Spinal cord (tissue), 9 donors: ENCODE measurements at regions not wholly inside any gene's neighbourhood (a gene's known extent, or its start where the extent isn't known, plus 50 kb on each side); places are given as distances from the start of the nearest gene placed in this dataset.

Experiments used
- DNase-seq, 6 donors: peaks; one replicate each; pipeline versions ENCODE4 v3.0.0 to v3.0.0-alpha.2; 2013 to 2015; ENCODE audit warnings: low spot score in 6 of 6, low read depth in 4 of 6
- H3K27ac ChIP-seq: one replicate; pipeline ENCODE4 v1.5.1; 2013; ENCODE audit warnings: low read depth, low read length, control low read depth
- H3K27me3 ChIP-seq: one replicate; pipeline ENCODE4 v1.6.1; 2013; ENCODE audit warnings: low read length; ENCODE audit not compliant: control insufficient read depth, insufficient read depth
- H3K36me3 ChIP-seq: one replicate; pipeline ENCODE4 v1.6.1; 2013; ENCODE audit warnings: low read length; ENCODE audit not compliant: control insufficient read depth, insufficient read depth
- H3K4me1 ChIP-seq: one replicate; pipeline ENCODE4 v1.6.1; 2013; ENCODE audit warnings: low read length; ENCODE audit not compliant: control insufficient read depth, insufficient read depth
- H3K4me3 ChIP-seq: one replicate; pipeline ENCODE4 v1.5.1; 2013; ENCODE audit warnings: low read depth, low read length, control low read depth
- H3K9me3 ChIP-seq: one replicate; pipeline ENCODE4 v1.6.1; 2013; ENCODE audit warnings: low read length; ENCODE audit not compliant: control insufficient read depth, insufficient read depth
- WGBS: methylation state at CpG from one replicate; pipeline ENCODE4 v1.1.5; 2013; ENCODE audit warnings: missing lambda C conversion rate; ENCODE audit not compliant: insufficient coverage; 5-methylcytosine and 5-hydroxymethylcytosine counted together
- donor health status: healthy.

GRCh38 chr7:54678763-54679489, 80.1 kb downstream of the SEC61G start:
- H3K36me3 ChIP-seq, result no peaks in the 10 kb centered on the region
- no peak overlapping the region for H3K27ac ChIP-seq
- no peak overlapping the region for H3K4me3 ChIP-seq
- no peaks in the 10 kb centered on the region for H3K4me1 ChIP-seq
- H3K27me3 ChIP-seq, result no peaks in the 10 kb centered on the region
- no peaks in the 10 kb centered on the region for H3K9me3 ChIP-seq
- DNase-seq, result peak in 2 of 6 donors; percentile 15 to 75
- 90% methylated on average over 5 of the region's 6 CpGs for WGBS

DNA sequence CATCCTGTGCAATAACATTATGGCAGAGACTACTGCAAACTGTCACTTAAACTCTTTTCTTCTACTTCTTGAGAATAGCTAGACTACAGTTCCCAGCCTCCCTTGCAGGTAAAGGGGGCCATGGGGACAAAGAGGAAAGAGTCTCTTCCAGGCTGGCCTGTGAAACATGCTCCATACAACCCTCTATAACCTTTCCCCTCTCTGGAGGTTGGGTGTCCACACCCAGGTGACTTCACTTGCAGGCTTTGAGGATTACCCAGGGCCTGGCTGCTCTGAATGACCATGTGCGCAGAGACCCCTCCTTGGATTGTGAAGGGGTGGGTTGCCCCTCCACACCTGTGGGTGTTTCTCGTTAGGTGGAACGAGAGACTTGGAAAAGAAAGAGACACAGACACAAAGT, 84.1 kb downstream of the SEC61G start:
- Histone ChIP-seq H3K4me1 (no peaks in the 10 kb centered on the region), H3K27me3 (no peaks in the 10 kb centered on the region), H3K36me3 (no peaks in the 10 kb centered on the region), H3K9me3 (no peaks in the 10 kb centered on the region), H3K27ac (no peak overlapping the region), H3K4me3 (no peak overlapping the region)
- no peak for DNase-seq
- no CpG with 5 or more reads among the region's 3 CpGs for WGBS

GRCh38 chr7:54672519-54672918, 86.5 kb downstream of the SEC61G start:
- Histone ChIP-seq H3K4me3 (no peak overlapping the region), H3K27ac (no peak overlapping the region), H3K4me1 (no peaks in the 10 kb centered on the region), H3K9me3 (no peaks in the 10 kb centered on the region), H3K27me3 (no peaks in the 10 kb centered on the region), H3K36me3 (no peaks in the 10 kb centered on the region)
- WGBS, result no CpG with 5 or more reads among the region's 4 CpGs
- no peak for DNase-seq

DNA sequence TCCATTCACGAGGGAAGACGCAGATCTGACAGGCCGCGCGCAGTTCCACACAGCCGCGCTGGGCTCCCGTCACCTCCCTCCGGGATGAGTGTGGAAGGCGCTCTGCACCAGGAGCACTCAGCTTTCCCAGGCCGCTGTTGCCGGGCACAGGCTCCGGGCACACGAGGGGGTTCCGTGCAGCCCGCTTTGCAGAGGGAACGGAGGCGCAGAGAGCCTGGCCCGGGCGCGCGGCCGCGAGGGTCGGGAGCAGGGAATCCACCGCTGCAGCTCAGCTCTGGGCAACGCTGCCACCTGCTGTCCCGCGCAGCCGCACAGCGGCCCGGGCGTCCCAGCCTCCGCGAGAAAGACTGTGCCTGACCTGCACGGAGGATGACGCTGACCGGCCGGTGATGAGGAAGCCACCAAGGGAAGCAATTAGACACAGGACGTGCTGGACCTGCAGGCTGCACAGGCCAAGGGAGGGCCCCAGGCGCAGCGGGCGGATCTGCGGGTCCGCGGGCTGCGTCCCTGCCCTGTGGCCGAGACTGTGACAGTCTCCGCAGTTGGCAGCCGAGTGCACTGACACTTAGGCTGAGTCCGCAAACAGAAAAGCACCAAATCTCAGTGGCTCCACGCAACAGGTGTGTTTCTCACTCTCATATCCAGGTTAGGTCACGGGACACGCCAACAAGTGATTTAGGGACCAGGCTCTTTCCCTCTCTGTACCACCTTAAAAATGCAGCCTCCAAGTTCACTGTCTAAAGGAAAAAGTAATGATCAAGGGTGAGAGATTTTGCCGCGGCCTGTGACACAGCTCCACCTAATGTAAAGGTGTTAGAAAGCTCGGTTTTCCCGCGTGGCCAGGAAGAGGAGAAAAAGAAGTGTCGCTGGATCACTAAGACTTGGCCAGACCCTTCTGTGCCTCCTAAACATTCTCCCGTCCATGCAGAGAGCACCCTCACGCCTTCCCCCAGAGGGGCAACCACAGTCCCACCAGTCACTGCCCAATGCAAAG, 94.5 kb downstream of the SEC61G start:
- peak; percentile 59 to 94 (median 74) for DNase-seq

GRCh38 chr7:54663603-54664234, 95.3 kb downstream of the SEC61G start:
- DNase-seq, result peak in 3 of 6 donors; percentile 7 to 66 (median 22)
- Histone ChIP-seq H3K27me3 (peaks cover 2% of the 10 kb centered on the region), H3K9me3 (no peaks in the 10 kb centered on the region), H3K27ac (no peak overlapping the region), H3K4me1 (peaks cover 13% of the 10 kb centered on the region), H3K36me3 (no peaks in the 10 kb centered on the region), H3K4me3 (peak overlapping the region; percentile 53)
- 11% methylated on average over 13 of the region's 16 CpGs for WGBS

More for the DNA sequence above, 94.5 kb downstream of the SEC61G start:
- Histone ChIP-seq H3K4me3 (peak overlapping the region; percentile 53), H3K27me3 (peaks cover 2% of the 10 kb centered on the region), H3K9me3 (no peaks in the 10 kb centered on the region), H3K27ac (no peak overlapping the region), H3K36me3 (no peaks in the 10 kb centered on the region), H3K4me1 (peaks cover 13% of the 10 kb centered on the region)
- 3% methylated on average over 57 of the region's 62 CpGs for WGBS

DNA sequence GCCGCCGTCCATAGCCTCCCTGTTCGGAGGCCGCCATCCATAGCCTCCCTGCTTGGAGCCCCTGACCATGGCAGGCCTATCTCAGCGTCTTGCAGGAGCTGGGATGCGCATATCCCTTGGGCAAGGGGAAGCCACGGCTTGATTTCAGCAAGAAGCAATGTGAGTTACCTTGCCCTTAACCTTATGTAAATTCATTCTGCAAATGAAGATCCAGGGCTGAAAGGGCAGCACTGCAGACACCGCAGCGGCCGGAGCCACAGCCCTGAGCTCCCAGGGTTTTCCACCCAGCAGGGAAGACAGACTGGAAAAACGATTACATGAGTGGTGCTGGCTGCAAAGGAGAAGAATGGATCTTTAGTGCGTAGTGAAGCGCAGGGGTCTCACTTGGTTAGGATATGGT, 95.8 kb downstream of the SEC61G start:
- DNase-seq, result no peak
- 83% methylated on average over 13 of the region's 13 CpGs for WGBS
- no peaks in the 10 kb centered on the region for H3K36me3 ChIP-seq
- H3K27ac ChIP-seq, result no peak overlapping the region
- H3K9me3 ChIP-seq, result no peaks in the 10 kb centered on the region
- peaks cover 2% of the 10 kb centered on the region for H3K27me3 ChIP-seq
- peaks cover 13% of the 10 kb centered on the region for H3K4me1 ChIP-seq
- no peak overlapping the region for H3K4me3 ChIP-seq

DNA sequence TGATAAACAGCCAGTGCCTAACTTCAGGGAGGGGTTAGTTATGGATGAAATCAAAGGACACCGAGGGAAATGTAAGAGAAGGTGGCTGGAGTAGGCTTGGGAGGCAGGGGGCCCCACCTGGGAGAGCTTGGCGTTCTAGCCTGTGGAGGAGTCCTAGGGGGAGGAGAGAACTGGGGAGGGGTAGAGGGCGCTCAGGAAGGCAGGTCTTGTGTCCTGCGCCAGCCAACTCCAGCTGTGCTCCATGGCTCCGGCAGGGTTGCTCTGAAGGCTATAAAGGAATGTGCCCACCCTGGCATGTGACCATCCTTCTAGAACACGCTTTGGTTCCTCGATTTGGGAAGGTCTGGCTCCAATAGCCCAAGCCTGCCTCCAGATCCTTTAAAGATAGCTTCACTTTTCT, 96.3 kb downstream of the SEC61G start:
- 93% methylated on average over 7 of the region's 7 CpGs for WGBS
- H3K4me3 ChIP-seq, result no peak overlapping the region
- H3K4me1 ChIP-seq, result peaks cover 13% of the 10 kb centered on the region
- DNase-seq, result no peak
- no peaks in the 10 kb centered on the region for H3K9me3 ChIP-seq
- no peaks in the 10 kb centered on the region for H3K36me3 ChIP-seq
- peaks cover 2% of the 10 kb centered on the region for H3K27me3 ChIP-seq
- H3K27ac ChIP-seq, result no peak overlapping the region

- no peaks in the 10 kb centered on the region for H3K27me3 ChIP-seq
- DNase-seq, result no peak
- H3K36me3 ChIP-seq, result no peaks in the 10 kb centered on the region
- no CpG with 5 or more reads among the region's 3 CpGs for whole genome bisulfite sequencing
- H3K4me1 ChIP-seq, result no peaks in the 10 kb centered on the region
- H3K4me3 ChIP-seq, result no peak overlapping the region
- H3K27ac ChIP-seq, result no peak overlapping the region
- H3K9me3 ChIP-seq, result no peaks in the 10 kb centered on the region
Observed at GRCh38 chr7:54653905-54654304, 105.1 kb downstream of the SEC61G start.

DNA sequence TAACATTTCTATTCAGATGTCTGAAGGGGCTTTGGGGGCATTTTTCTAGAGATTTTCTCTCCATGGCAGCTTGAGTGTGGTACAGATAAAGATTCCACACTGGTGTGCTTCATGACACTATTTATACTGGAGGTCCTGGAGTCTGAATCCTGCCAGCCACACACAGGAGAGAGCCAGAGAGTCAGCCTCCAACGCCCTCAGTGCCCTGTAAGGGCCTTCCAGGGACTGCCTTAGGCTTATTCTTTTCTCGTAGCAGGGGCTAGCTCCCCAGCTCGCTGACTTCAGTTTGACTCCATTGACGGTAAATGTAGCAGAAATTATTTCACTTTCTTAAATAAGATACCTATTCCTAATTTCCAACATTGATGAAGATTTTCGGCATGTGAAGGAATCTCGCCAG, 100.9 kb downstream of the VSTM2A start:
- H3K36me3 ChIP-seq, result no peaks in the 10 kb centered on the region
- no peak overlapping the region for H3K4me3 ChIP-seq
- no peak overlapping the region for H3K27ac ChIP-seq
- no peak for DNase-seq
- H3K4me1 ChIP-seq, result no peaks in the 10 kb centered on the region
- no peaks in the 10 kb centered on the region for H3K9me3 ChIP-seq
- no peaks in the 10 kb centered on the region for H3K27me3 ChIP-seq
- 89% methylated on average over 1 of the region's 6 CpGs for WGBS
